HAP-1 (cell line): ENCODE measurements at regions not wholly inside any gene's neighbourhood (a gene's known extent, or its start where the extent isn't known, plus 50 kb on each side); places are given as distances from the start of the nearest gene placed in this dataset.
"Not testable (repeated sequence)": the region's sequence is repeated elsewhere in the genome, so short reads cannot be mapped to it uniquely, and the experiment has no call there.

Source experiments
- DNase-seq, 2 experiments: peaks; one replicate each; pipeline ENCODE4 v3.0.0-alpha.2; 2016 to 2020; ENCODE audit warnings: low spot score in 2 of 2
- H3K27me3 ChIP-seq: fragments of 250-450 bp; sonication (Bioruptor Pico); 2 replicates; pipeline ENCODE4 v1.5.1; 2020; ENCODE audit warnings: low read depth, mild to moderate bottlenecking, moderate library complexity
- H3K36me3 ChIP-seq: fragments of 250-450 bp; sonication (Bioruptor Pico); replicated peaks from 2 replicates; pipeline ENCODE4 v1.5.1; 2020; ENCODE audit warnings: mild to moderate bottlenecking
- H3K4me1 ChIP-seq: fragments of 250-450 bp; sonication (Bioruptor Pico); 2 replicates; pipeline ENCODE4 v1.5.1; 2020; ENCODE audit warnings: mild to moderate bottlenecking
- H3K4me3 ChIP-seq: fragments of 250-450 bp; sonication (Bioruptor Pico); 2 replicates; pipeline ENCODE4 v1.5.1; 2020; ENCODE audit warnings: mild to moderate bottlenecking, moderate library complexity
- H3K9me3 ChIP-seq: fragments of 250-450 bp; sonication (Bioruptor Pico); 2 replicates; pipeline ENCODE4 v1.5.1; 2020; ENCODE audit warnings: mild to moderate bottlenecking, moderate library complexity
- in situ Hi-C: fragments of 300-500 bp; cut with MboI; formaldehyde crosslinking; loops from 3 replicates; pipeline ENCODE4 v1.14.3; 2020; ENCODE audit warnings: low sequenced_read_pairs, inconsistent platforms, mixed read lengths

DNA sequence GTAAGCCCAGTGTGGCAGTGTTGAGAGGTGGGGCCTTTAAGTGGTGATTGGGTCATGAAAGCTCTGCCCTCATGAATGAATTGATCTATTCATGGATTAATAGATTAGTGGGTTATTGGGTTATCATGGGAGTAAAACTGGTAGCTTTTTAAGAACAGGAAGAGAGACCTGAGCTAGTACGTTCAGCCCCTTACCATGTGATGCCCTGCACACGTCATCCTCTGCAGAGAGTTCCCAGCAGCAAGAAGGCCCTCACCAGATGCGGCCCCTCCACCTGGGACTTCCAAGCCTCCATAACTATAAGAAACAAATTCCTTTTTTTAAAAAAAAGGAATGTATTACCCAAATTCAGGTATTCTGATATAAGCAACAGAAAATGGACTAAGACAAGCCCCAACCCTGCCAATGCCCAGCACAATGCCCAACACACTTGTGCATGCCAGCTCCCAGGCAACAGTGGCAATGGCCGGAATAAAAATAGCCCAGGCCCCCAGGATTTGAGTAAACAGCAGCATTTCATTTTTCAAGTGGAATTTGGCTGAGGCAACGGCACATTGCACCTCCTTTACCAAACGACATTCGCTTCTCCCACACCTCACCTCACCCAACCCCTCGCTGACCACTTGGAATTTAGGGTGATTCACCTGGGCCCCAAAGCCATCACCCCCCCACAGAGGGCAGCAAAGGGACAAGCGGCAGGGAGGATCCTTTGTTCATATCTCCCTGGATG, 215.9 kb downstream of the TOMM20 start:
- in situ Hi-C loops = loop anchor here (10.0 kb wide), 1 partner anchor 172 kb away; no protein-coding TSS in a partner anchor
- Histone ChIP-seq H3K36me3 (no peaks in the 10 kb centered on the region), H3K27me3 (no peaks in the 10 kb centered on the region), H3K4me3 (no peak overlapping the region), H3K9me3 (no peaks in the 10 kb centered on the region), H3K4me1 (peaks cover 15% of the 10 kb centered on the region)
- DNase-seq = no peak

DNA sequence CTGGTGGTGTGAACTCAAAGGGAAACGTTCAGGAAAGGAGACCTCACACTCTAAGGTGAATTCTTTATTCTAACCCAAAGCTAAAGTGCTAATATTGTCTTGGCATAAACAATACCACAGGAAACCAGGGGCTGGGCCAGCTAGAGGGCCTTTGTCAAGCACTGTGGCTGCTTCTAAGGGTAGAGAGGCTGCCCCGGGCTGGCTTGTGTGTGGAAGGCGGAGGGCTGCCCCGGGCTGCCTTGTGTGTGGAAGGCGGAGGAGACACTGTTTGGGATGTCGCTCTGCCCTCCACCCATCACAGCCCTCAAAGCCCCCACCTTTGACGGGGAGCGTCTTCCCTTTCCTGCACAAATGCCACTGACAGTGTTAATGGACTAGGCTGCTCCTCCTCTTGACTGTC, 216.8 kb downstream of the TOMM20 start:
- peaks cover 13% of the 10 kb centered on the region for H3K4me1 ChIP-seq
- in situ Hi-C loops = loop anchor here (10.0 kb wide), 1 partner anchor 173 kb away; no protein-coding TSS in a partner anchor

DNA sequence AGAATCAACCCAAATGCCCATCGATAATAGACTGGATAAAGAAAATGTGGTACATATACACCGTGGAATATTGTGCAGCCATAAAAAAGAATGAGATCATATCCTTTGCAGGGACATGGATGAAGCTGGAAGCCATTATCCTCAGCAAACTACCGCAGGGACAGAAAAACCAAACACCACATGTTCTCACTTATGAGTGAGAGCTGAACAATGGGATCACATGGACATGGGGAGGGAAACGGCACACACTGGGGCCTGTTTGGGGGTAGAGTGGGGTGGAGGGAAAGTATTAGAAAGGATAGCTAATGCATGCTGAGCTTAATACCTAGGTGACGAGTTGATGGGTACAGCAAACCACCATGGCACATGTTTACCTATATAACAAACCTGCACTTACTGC, 217.5 kb downstream of the TOMM20 start:
- H3K4me1 ChIP-seq, DNase-seq, H3K36me3 ChIP-seq, H3K9me3 ChIP-seq, H3K4me3 ChIP-seq, H3K27me3 ChIP-seq: not testable (repeated sequence)
- in situ Hi-C loops = loop anchor here (10.0 kb wide), 1 partner anchor 174 kb away; no protein-coding TSS in a partner anchor

More for the DNA sequence above, 216.8 kb downstream of the TOMM20 start:
- Histone ChIP-seq H3K36me3 (no peaks in the 10 kb centered on the region), H3K9me3 (no peaks in the 10 kb centered on the region), H3K27me3 (no peaks in the 10 kb centered on the region), H3K4me3 (no peak overlapping the region)
- DNase-seq = no peak

GRCh38 chr1:234909851-234910250, 218.8 kb downstream of the TOMM20 start:
- in situ Hi-C loops = loop anchor here (10.0 kb wide), 1 partner anchor 175 kb away; no protein-coding TSS in a partner anchor
- Histone ChIP-seq H3K4me1 (no peaks in the 10 kb centered on the region), H3K4me3 (no peak overlapping the region), H3K9me3 (no peaks in the 10 kb centered on the region), H3K27me3 (no peaks in the 10 kb centered on the region), H3K36me3 (no peaks in the 10 kb centered on the region)
- no peak for DNase-seq

DNA sequence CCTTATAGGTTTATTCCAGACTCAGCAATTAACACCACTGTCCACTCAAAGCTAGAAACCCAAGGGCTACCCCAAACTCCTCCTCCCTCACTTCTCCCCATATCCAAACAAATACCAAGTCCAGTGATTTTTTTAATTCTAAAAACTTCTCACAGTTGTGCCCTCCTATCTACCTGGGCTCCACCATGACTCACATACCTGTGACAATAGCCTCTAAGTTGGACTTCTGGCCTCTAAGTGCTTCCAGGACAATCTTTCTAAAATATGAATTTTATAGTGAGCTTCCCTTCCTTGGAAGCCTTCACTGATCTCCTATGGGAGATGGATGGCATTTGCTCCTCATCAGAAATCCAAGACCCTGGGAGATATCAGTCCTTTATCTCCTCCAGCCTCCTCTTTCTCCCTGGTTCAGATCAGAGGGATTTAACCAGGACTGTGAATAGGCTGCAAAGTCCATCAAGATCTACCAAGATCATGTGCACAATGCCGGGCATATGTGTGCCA, 219.3 kb downstream of the TOMM20 start:
- Histone ChIP-seq H3K4me3 (no peak overlapping the region), H3K36me3 (no peaks in the 10 kb centered on the region), H3K4me1 (no peaks in the 10 kb centered on the region), H3K27me3 (no peaks in the 10 kb centered on the region), H3K9me3 (no peaks in the 10 kb centered on the region)
- no peak for DNase-seq
- in situ Hi-C loops = no loop called here

GRCh38 chr1:234908571-234908970, 220.1 kb downstream of the TOMM20 start:
- H3K4me1 ChIP-seq = no peaks in the 10 kb centered on the region
- no peaks in the 10 kb centered on the region for H3K27me3 ChIP-seq
- in situ Hi-C loops = no loop called here
- no peaks in the 10 kb centered on the region for H3K36me3 ChIP-seq
- DNase-seq = no peak
- no peaks in the 10 kb centered on the region for H3K9me3 ChIP-seq
- H3K4me3 ChIP-seq = no peak overlapping the region

GRCh38 chr1:234907940-234908405, 220.7 kb downstream of the TOMM20 start:
- H3K4me3 ChIP-seq = no peak overlapping the region
- H3K9me3 ChIP-seq = no peaks in the 10 kb centered on the region
- in situ Hi-C loops = no loop called here
- DNase-seq = no peak
- H3K27me3 ChIP-seq = no peaks in the 10 kb centered on the region
- no peaks in the 10 kb centered on the region for H3K36me3 ChIP-seq
- no peaks in the 10 kb centered on the region for H3K4me1 ChIP-seq

GRCh38 chr1:234907208-234907939, 221.3 kb downstream of the TOMM20 start:
- H3K9me3 ChIP-seq = no peaks in the 10 kb centered on the region
- H3K27me3 ChIP-seq = no peaks in the 10 kb centered on the region
- no peaks in the 10 kb centered on the region for H3K36me3 ChIP-seq
- in situ Hi-C loops = no loop called here
- H3K4me3 ChIP-seq = no peak overlapping the region
- DNase-seq = no peak
- no peaks in the 10 kb centered on the region for H3K4me1 ChIP-seq

GRCh38 chr1:234906654-234907053, 222.0 kb downstream of the TOMM20 start:
- Histone ChIP-seq H3K36me3 (no peaks in the 10 kb centered on the region), H3K4me1 (no peaks in the 10 kb centered on the region), H3K9me3 (no peaks in the 10 kb centered on the region), H3K4me3 (no peak overlapping the region), H3K27me3 (no peaks in the 10 kb centered on the region)
- DNase-seq = no peak
- in situ Hi-C loops = no loop called here

DNA sequence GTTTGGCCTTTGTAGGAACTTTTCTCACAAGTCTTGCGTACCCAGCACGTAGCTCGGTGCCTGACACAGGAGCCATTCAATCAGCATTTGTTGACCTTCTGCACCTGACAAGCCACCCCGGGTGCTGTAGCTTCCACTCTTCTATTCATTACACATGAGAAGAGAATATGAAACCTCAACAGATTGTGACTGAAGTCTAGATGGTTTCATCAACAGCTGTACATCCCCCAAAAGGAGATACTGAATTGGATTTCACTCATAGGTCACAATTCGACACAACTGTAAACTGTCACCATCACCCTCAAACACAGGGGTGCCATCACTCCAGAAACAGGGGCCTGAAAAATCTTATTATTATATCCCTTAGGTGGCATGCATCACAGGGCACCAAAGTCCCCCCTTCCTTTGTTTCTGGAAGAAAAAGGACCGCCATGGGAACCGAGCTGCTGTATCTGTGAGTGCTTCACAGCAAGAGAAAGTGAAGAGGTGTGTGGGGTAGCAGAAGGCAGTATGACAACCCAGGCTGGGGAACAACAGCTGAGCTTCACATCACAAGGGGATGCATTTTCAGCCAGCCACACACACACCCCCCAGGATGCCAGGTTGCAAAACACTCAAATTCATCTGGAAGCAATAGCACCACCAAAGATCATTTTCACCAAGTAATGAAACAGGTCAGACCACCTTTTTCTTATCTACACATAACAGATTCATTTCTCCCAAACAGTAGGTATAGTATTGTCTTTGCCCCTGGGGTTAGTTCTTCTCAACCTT, 225.7 kb downstream of the TOMM20 start:
- no peaks in the 10 kb centered on the region for H3K27me3 ChIP-seq
- in situ Hi-C loops = no loop called here
- no peak for DNase-seq
- H3K36me3 ChIP-seq = no peaks in the 10 kb centered on the region
- no peaks in the 10 kb centered on the region for H3K4me1 ChIP-seq
- no peak overlapping the region for H3K4me3 ChIP-seq
- no peaks in the 10 kb centered on the region for H3K9me3 ChIP-seq

- in situ Hi-C loops = no loop called here
- Histone ChIP-seq H3K27me3 (no peaks in the 10 kb centered on the region), H3K36me3 (no peaks in the 10 kb centered on the region), H3K9me3 (no peaks in the 10 kb centered on the region), H3K4me3 (no peak overlapping the region), H3K4me1 (no peaks in the 10 kb centered on the region)
- no peak for DNase-seq
Observed at GRCh38 chr1:234901491-234902049, 227.1 kb downstream of the TOMM20 start.

- Histone ChIP-seq H3K4me1 (no peaks in the 10 kb centered on the region), H3K9me3 (no peaks in the 10 kb centered on the region), H3K4me3 (no peak overlapping the region), H3K27me3 (no peaks in the 10 kb centered on the region), H3K36me3 (no peaks in the 10 kb centered on the region)
- in situ Hi-C loops = no loop called here
- no peak for DNase-seq
Observed at GRCh38 chr1:234900595-234900994, 228.0 kb downstream of the TOMM20 start.

DNA sequence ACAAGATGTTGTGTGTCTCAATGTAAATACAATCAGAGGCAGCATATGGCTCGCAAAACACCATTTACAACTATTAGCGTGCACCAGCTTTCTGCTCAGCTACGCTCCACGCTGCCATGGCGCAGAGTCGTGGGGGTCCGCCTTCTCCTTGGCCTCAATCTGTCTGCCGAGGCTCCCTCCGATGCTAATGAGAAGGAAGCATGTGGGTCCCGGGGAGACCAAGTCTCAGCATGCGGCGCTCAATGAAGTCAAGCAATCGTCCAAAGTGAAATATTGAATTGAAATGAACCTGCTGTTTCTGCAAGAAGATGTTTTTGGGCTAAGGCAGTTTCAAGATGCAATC, 228.9 kb downstream of the TOMM20 start:
- in situ Hi-C loops = no loop called here
- Histone ChIP-seq H3K36me3 (no peaks in the 10 kb centered on the region), H3K4me1 (no peaks in the 10 kb centered on the region), H3K9me3 (no peaks in the 10 kb centered on the region), H3K27me3 (no peaks in the 10 kb centered on the region), H3K4me3 (no peak overlapping the region)
- no peak for DNase-seq
